DOHH2 (cell line): ENCODE measurements at regions not wholly inside any gene's neighbourhood (a gene's known extent, or its start where the extent isn't known, plus 50 kb on each side); places are given as distances from the start of the nearest gene placed in this dataset.

Experiments
- H3F3A ChIP-seq: fragments of 200-600 bp; sonication (generic), shearing (Covaris generic); 2 replicates; pipeline ENCODE4 v1.6.0; 2016; ENCODE audit warnings: antibody characterized with exemption, mild to moderate bottlenecking; ENCODE audit not compliant: control insufficient read depth, insufficient read depth
- H3K27ac ChIP-seq: fragments of 200-600 bp; sonication (generic); 2 replicates; pipeline ENCODE4 v1.5.1; 2014; ENCODE audit warnings: low read depth, mild to moderate bottlenecking, low read length, moderate library complexity
- H3K27me3 ChIP-seq: fragments of 200-600 bp; sonication (generic); 2 replicates; pipeline ENCODE4 v1.6.1; 2014; ENCODE audit warnings: mild to moderate bottlenecking, low read length, mixed read lengths; ENCODE audit not compliant: control insufficient read depth
- H3K36me3 ChIP-seq: fragments of 200-600 bp; sonication (generic); 2 replicates; pipeline ENCODE4 v1.6.1; 2014; ENCODE audit warnings: mild to moderate bottlenecking, low read length, moderate library complexity, mixed read lengths; ENCODE audit not compliant: control insufficient read depth
- H3K4me1 ChIP-seq: fragments of 200-600 bp; sonication (generic); 2 replicates; pipeline ENCODE4 v1.6.1; 2014; ENCODE audit warnings: mild to moderate bottlenecking, low read length, mixed read lengths; ENCODE audit not compliant: control insufficient read depth
- H3K4me2 ChIP-seq: fragments of 200-600 bp; sonication (generic); 2 replicates; pipeline ENCODE4 v1.6.0; 2014; ENCODE audit warnings: mild to moderate bottlenecking, low read length, moderate library complexity
- H3K4me3 ChIP-seq: fragments of 200-600 bp; sonication (generic); 2 replicates; pipeline ENCODE4 v1.5.1; 2014; ENCODE audit warnings: mild to moderate bottlenecking, low read length, mixed read lengths
- H3K79me2 ChIP-seq: fragments of 200-600 bp; sonication (generic); 2 replicates; pipeline ENCODE4 v1.6.1; 2014; ENCODE audit warnings: mild to moderate bottlenecking, low read length, mixed read lengths; ENCODE audit not compliant: control insufficient read depth
- H3K9me2 ChIP-seq: fragments of 200-600 bp; sonication (generic); replicated peaks from 2 replicates; pipeline ENCODE4 v1.6.1; 2014; ENCODE audit warnings: mild to moderate bottlenecking, low read length, mixed read lengths; ENCODE audit not compliant: control insufficient read depth
- H3K9me3 ChIP-seq: fragments of 200-600 bp; sonication (generic); 2 replicates; pipeline ENCODE4 v1.6.1; 2014; ENCODE audit warnings: antibody characterized with exemption, low read length, mixed read lengths; ENCODE audit not compliant: control insufficient read depth, insufficient read depth
- H4K20me1 ChIP-seq: fragments of 200-600 bp; sonication (generic); 2 replicates; pipeline ENCODE4 v1.6.0; 2014; ENCODE audit warnings: low read depth, mild to moderate bottlenecking, antibody characterized with exemption, low read length, moderate library complexity; ENCODE audit not compliant: control insufficient read depth, insufficient read depth
- EZH2phosphoT487 ChIP-seq: fragments of 200-600 bp; sonication (generic); IDR thresholded peaks from 2 replicates; pipeline ENCODE4 v1.6.1; 2017; ENCODE audit warnings: borderline replicate concordance, mild to moderate bottlenecking, antibody characterized with exemption, low read length, moderate library complexity, mixed read lengths
- TF ChIP-seq, protein P1 (sequence below): fragments of 200-600 bp; sonication (generic); IDR thresholded peaks from one replicate; pipeline ENCODE4 v1.5.1; 2014; ENCODE audit warnings: antibody characterized with exemption, mild to moderate bottlenecking, low read depth, low read length; ENCODE audit not compliant: poor library complexity, severe bottlenecking

DNA sequence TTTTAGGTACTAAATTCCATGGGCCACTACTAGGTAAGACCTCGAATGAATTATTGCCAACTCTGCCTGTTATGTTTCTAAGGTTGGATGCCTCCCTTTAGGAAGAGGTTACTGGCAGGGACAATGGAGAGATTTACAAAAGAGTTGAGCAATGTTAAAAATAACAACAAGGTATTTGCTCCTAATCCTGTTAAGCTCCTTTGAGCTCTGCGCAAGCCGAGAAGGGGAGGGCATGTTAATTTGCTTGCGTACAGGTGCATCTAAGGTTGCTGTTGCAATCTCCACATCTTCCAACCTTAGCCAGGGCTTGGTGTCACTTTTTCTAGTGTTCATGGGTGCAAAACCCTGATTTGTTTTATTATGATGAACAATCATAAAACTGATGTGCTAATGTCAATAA lies 161.5 kb upstream of the TPM1 start:
- H3K4me2 ChIP-seq, result no peak overlapping the region
- no peaks in the 10 kb centered on the region for H3K9me3 ChIP-seq
- H4K20me1 ChIP-seq, result no peaks in the 10 kb centered on the region
- no peaks in the 10 kb centered on the region for H3K79me2 ChIP-seq
- H3K4me3 ChIP-seq, result no peak overlapping the region
- no peak overlapping the region for H3K27ac ChIP-seq
- H3K36me3 ChIP-seq, result no peaks in the 10 kb centered on the region
- TF ChIP-seq, protein P1, sequence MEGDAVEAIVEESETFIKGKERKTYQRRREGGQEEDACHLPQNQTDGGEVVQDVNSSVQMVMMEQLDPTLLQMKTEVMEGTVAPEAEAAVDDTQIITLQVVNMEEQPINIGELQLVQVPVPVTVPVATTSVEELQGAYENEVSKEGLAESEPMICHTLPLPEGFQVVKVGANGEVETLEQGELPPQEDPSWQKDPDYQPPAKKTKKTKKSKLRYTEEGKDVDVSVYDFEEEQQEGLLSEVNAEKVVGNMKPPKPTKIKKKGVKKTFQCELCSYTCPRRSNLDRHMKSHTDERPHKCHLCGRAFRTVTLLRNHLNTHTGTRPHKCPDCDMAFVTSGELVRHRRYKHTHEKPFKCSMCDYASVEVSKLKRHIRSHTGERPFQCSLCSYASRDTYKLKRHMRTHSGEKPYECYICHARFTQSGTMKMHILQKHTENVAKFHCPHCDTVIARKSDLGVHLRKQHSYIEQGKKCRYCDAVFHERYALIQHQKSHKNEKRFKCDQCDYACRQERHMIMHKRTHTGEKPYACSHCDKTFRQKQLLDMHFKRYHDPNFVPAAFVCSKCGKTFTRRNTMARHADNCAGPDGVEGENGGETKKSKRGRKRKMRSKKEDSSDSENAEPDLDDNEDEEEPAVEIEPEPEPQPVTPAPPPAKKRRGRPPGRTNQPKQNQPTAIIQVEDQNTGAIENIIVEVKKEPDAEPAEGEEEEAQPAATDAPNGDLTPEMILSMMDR, result no peak
- no peak for TF ChIP-seq EZH2phosphoT487
- H3F3A ChIP-seq, result no peaks in the 10 kb centered on the region
- no peaks in the 10 kb centered on the region for H3K9me2 ChIP-seq
- H3K4me1 ChIP-seq, result no peaks in the 10 kb centered on the region
- H3K27me3 ChIP-seq, result no peaks in the 10 kb centered on the region

DNA sequence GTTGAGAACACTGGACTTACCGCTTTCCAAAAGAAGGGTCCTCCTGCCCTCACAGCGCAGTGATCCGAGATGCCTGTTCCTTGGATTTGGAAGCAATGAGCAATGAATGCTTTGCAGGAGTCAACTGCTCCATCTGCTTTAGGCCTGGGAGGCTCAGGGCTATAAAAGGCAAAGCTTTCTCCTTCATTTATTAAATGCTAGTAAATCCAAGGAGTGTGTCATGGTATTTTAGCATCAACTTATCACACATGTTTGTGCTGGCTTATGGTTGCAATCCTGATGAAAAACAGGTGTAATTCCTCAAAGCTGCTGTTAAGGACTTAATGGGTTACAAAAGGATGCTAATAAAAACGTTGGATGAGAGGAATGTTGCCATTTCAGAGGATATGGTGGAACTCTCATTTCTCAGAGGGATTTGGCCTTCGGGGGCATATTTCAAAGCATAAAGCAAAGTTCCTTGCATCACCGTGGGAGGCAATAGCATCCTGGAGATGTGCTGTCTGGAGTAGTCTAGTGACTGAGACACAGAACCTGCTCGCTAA lies 158.5 kb upstream of the TPM1 start:
- Histone ChIP-seq H4K20me1 (no peaks in the 10 kb centered on the region), H3K9me2 (no peaks in the 10 kb centered on the region), H3F3A (no peaks in the 10 kb centered on the region), H3K79me2 (no peaks in the 10 kb centered on the region), H3K27me3 (no peaks in the 10 kb centered on the region), H3K4me1 (no peaks in the 10 kb centered on the region), H3K36me3 (no peaks in the 10 kb centered on the region), H3K4me3 (no peak overlapping the region), H3K9me3 (no peaks in the 10 kb centered on the region), H3K27ac (no peak overlapping the region), H3K4me2 (no peak overlapping the region)
- TF ChIP-seq EZH2phosphoT487, result no peak
- TF ChIP-seq, protein P1, result no peak

DNA sequence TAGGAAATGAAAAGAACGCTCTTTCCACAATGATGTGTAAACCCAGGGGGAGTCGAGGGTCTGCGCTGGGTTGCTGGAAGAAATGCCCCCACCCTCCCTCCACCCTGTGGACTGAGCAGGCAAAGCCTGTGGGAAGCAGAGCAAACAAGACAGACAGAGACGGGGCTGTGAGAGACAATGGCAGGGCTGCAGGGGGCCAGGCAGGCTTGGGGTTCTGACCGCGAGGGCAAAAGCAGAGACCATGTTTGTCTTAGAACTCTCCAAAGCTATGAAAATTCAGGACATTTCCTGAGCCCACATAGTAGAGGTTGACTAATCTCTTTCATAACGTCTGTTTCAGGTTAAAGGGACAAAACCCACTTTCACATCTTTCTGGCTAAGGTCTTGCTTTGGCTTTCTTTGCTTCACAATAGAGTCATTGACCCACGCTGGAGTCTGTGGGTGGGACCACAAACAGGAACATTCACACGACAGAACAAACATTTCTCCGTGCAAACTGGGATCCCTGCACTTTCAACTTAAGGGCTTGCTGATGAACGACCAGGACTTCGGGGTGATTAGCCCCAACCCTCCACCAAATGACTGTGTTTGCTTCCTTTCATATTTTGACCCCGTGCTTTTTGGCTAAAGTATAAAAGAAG lies 156.0 kb upstream of the TPM1 start:
- Histone ChIP-seq H3K4me1 (no peaks in the 10 kb centered on the region), H3K4me2 (no peak overlapping the region), H4K20me1 (no peaks in the 10 kb centered on the region), H3K9me2 (no peaks in the 10 kb centered on the region), H3K79me2 (no peaks in the 10 kb centered on the region), H3F3A (no peaks in the 10 kb centered on the region), H3K27ac (no peak overlapping the region), H3K27me3 (no peaks in the 10 kb centered on the region), H3K9me3 (no peaks in the 10 kb centered on the region), H3K4me3 (no peak overlapping the region), H3K36me3 (no peaks in the 10 kb centered on the region)
- TF ChIP-seq, protein P1, result no peak
- TF ChIP-seq EZH2phosphoT487, result no peak
